ENCODE measurements at regions not wholly inside any gene's neighbourhood (a gene's known extent, or its start where the extent isn't known, plus 50 kb on each side); places are given as distances from the start of the nearest gene placed in this dataset.
"Not testable (repeated sequence)": the region's sequence is repeated elsewhere in the genome, so short reads cannot be mapped to it uniquely, and the experiment has no call there.

DNA sequence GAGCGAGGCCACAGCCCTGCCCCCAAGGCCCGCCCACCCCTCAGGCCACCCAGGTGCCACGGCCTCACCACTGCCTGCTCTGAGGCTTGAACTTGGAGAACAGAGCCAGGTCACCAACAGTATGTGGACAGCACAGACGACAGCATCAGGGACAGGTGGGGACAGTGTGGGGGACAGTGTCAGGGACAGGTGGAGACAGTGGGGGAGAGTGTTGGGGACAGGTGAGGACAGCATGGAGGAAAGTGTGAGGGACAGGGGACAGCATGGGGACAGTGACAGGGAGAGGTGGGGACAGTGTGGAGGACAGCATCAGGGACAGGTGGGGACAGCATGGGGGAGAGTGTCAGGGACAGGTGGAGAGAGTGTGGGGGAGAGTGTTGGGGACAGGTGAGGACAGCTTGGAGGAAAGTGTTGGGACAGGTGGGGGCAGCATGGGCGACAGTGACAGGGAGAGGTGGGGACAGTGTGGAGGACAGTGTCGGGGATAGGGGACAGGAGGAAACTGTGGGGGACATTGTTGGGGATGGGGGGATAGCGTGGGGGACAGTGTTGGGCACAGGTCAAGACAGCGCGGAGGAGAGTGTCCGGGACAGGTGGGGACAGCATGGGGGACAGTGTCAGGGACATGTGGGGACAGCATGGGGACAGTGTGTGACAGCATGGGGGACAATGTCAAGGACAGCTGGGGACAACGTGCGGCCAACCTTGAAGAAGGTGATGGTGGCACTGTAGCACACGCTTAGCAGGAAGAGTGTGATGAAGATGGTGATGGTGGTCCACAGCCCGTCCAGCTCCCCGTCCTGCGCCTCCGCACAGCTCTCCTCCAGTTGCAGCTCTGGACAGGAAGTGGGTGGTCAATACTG lies 114.9 kb downstream of the TMEM121 start:
- no peak for DNase-seq

DNA sequence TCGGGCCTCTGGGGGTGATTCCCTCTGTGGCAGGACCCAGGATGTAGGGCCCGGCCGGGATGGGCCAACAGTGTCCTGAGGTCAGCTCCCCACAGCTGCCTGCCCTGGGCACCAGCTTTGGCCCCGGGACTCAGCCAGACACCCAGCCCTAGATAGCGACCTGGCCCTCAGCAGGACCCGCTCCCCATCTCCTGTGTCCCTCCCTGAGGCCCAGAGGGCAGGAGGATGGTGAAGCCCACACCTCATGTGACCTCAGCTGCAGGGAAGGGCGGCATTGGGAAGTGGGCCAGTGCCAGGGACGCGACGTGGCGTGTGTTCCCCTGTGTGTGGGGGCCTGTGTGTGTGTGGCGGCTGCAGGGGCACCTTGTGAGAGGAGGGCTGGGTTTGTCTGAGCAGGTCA lies 115.6 kb downstream of the TMEM121 start:
- DNase-seq: not testable (repeated sequence)

DNA sequence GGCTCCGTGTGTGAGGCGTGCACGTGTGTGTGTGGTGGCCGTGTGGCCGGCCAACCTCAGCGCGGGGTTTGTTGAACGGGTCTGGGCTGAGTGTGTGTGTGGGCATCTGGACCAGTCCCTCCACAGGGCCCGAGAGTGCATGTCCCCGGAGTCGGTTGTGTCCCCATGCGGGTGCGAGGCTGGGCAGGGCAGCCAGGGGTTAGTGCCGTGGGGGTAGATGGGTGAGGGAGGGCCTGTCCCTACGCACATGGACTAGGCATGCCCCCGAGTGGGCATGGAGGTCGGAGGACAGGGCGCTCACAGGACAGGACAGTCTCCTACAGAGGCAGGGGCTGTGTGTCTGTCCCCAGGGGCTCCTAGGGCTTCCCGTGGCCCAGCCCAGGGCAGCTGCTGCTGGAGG lies 116.1 kb downstream of the TMEM121 start:
- not testable (repeated sequence) for DNase-seq

DNA sequence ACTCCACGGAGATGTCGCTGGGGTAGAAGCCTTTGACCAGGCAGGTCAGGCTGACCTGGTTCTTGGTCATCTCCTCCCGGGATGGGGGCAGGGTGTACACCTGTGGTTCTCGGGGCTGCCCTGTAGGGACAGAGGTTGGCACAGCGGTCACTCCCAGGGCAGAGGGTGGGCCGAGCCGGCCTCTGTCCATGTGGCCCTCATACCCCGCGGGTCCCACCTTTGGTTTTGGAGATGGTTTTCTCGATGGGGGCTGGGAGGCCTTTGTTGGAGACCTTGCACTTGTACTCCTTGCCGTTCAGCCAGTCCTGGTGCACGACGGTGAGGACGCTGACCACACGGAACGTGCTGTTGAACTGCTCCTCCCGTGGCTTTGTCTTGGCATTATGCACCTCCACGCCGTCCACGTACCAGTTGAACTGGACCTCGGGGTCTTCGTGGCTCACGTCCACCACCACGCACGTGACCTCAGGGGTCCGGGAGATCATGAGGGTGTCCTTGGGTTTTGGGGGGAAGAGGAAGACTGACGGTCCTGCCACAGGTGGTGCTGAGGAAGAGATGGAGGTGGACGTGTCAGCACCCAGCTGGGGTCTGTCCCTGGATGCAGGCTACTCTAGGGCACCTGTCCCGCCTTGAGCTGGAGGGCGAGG lies 117.1 kb downstream of the TMEM121 start:
- DNase-seq: not testable (repeated sequence)

DNA sequence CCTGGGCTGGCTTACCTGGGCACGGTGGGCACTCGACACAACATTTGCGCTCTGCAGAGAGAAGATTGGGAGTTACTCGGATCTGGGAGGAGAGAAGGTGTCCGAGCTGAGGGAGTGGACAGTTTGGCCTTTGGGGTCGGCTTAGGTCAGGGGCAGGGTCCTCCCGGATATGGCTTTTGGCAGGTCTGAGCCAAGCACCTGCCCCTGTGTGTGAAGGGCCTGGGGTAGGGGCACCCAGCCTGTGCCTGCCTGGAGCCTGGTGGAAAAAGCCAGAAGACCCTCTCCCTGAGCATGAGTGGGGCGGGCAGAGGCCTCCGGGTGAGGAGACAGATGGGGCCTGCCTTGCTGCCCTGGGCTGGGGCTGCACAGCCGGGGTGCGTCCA lies 117.7 kb downstream of the TMEM121 start:
- not testable (repeated sequence) for DNase-seq

DNA sequence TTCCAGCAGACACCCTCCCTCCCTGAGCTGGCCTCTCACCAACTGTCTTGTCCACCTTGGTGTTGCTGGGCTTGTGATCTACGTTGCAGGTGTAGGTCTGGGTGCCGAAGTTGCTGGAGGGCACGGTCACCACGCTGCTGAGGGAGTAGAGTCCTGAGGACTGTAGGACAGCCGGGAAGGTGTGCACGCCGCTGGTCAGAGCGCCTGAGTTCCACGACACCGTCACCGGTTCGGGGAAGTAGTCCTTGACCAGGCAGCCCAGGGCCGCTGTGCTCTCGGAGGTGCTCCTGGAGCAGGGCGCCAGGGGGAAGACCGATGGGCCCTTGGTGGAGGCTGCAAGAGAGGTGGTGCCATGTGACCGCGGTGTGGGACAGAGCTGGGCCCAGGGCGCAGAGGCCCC lies 118.1 kb downstream of the TMEM121 start:
- DNase-seq: not testable (repeated sequence)

DNA sequence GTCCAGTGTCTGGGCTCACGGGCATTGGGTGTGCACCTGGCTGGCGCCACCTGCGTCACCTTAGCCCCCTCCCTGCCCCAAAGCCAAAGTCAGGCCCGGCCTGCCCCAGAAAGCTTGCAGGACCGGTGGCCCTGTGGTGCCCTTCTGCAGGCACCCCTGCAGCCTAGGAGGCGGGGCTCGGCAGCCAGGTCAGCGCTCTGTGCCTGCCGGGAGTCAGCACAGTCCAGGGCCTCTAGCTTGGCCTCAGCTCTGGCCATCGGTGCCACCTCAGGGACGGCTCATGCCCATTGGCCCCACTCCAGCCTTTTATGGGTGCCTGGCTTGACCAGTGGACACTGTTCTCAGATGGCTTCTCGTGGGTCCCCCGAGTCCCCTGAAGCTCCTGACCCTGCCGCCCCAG lies 118.5 kb downstream of the TMEM121 start:
- DNase-seq: not testable (repeated sequence)

DNA sequence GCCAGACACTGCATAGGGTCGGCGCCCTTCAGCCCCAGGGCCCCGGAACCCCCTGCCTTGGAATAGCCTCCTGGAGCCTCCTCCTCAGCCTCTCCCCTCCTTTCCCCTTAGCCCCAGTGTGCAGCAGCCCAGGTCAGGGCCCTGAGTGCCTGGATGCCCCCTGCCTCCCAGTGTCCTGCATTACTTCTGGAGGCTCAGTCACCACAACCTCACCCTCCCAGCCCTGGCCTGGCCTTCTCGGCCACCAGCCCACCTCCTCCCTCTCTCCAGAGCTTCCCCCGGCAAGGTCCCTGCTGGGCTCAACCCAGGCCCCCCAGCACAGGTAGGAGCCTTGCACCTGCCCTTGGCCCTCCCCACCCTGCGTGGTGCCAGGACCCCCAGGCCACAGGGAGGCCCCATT lies 119.0 kb downstream of the TMEM121 start:
- not testable (repeated sequence) for DNase-seq

DNA sequence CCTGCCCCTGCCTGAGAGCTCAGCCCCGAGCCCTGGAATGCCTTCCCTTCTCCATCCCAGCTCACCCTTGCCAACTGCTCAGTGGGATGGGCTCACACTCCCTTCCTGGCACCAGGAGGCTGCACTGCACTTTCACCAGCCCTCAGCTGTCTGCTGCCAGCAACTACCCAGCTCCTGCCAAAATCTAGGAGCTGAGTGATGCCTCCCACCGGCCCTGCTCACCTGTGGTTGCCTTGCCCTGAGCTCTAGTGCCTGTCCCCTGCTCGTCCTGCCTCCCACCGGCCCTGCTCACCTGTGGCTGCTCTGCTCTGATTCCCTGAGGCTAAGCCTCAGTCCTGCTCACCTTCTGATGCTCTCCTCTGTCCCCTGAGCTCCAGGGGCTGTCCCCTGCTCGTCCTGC lies 119.8 kb downstream of the TMEM121 start:
- no peak for DNase-seq

DNA sequence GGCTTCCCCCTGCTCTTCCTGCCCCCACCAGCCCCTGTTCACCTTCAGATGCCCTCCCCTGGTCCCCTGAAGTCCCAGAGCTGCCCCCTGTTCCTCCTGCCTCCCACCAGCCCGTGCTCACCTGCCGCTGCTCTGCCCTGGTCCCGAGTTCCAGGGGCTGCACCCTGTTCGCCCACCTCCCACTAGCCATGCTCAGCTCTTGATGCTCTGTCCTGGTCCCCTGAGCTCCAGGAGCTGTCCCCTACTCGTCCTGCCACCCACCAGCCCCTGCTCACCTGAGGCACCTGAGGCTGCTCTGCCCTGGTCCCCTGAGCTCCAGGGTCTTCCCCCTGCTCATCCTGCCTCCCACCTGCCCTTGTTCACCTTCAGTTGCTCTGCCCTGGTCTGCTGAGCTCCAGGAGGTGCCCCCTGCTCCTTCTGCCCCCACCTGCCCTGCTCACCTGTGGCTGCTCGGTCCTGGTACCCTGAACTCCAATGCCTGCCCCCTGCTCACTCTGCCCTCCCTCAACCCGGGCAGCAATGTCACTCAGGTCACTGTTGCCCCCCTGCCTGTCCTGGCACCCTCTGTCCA lies 120.4 kb downstream of the TMEM121 start:
- DNase-seq: not testable (repeated sequence)

DNA sequence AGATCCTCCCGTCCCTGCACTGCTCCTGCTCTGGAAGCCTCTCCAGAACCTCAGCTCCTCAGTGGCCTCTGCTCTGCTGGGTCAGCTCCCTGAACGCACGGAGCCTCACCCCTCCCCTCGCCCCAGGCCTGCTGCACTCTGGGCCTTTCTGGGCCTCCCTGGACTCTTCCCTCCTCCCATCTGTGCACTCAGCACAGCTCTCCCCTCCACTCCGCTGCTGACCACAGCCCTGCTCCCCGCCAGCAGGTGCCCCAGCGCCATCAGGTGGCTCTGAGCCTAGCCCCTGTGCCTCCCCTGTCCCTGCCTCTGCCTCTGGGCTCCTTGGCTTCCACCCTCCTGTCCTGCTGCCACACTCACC lies 121.0 kb downstream of the TMEM121 start:
- DNase-seq: not testable (repeated sequence)

DNA sequence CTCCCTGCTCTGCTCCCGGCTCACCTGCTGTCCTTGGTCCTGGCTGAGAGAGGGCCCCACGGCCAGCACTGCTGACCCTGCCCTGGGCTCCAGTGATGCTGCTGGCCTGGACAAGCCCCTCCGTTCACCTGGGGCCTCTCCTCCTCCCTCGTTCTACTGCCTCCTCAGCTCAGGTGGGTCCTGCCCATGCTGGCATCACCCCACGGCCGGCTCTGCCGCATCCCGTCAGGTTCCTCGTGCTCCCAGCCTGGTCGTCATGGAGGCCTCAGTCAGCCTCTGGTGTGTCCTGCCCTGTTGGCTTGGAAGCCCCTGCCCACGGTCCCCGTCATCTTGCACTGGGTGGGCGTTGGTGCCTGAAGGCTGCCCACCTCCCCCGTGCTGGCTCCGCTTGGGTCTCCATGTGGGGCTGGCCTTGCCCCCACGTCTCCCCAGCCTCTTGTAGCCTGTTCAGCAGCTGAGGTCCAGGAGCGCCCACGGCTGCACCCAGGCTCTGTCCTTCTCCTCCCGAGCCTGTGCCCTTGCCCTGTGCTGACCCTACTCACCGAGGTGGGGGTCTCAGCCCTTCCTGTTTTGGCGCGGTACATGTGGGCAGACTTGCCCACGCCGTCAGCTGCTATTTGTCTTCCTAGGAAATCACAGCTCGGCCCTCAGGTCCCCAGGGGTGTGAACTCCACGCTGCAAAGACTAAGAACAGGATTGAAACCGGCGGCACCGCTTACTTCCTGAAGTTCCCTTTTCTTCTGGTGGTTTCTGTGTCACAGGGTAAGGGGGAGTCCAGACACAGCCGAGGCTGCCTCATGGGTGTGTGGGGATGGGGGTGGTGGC lies 121.6 kb downstream of the TMEM121 start:
- DNase-seq: no peak

DNA sequence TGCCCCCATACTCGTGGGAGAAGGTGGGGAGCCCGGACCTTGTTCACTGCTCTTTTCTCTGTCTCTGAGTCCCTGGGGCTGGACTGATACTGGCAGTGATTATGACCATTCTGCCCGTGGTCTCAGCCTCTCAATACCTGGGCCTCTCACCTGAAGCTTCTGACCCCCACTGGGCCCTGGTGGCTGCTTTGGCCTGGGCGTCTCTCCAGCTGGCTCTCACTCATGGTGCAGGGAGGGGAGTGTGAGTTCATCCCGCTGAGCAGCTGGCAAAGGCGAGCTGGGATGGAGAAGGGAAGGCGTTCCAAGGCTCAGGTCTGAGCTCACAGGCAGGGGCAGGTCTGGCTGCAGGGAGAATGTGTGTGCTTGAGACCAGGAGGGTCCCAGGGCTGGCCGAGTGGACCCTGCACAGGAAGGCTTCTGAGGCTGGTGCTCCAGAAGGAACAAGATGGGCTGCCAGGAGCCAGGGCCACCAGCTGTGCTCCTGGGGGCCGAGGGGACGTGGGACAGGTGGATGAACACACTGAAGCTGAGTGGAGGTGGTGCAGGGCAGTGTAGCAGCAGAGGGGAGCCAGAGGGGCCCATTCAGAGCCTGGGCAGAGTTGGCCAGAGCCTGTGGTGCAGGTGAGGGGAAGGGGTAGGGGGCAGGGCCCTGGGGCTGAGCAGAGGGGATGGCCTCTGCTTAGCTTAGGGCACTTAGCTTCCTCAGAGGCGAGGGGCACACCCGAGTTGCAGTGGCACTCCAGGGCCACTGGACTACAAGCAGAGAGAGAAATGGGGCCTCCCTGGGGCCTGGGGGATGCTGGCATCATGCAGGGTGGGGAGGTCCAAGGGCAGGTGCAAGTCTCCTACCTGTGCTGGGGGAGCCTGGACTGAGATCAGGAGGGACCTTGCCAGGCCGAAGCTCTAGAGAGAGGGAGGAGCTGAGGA lies 122.5 kb downstream of the TMEM121 start:
- DNase-seq: not testable (repeated sequence)

DNA sequence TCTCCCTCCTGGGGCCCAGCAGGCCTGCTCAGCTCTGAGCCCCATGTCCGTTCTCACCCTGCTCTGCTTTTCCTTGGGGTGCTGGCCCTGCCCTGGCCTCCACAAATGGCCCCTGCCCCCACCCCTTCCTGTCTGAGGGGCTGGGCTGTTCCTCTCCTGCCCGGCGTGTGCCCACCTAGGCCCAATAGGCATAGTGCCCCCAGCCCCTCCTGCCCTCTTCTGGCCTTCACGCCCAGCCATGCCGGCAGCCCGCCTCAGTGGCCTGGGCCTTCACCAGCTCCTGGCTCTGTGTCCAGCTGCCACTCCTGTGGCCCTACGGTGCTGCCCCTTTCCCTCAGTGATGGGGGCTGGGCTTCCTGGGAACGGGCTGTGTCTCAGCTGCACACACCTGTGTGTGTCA lies 125.9 kb downstream of the TMEM121 start:
- DNase-seq: not testable (repeated sequence)

DNA sequence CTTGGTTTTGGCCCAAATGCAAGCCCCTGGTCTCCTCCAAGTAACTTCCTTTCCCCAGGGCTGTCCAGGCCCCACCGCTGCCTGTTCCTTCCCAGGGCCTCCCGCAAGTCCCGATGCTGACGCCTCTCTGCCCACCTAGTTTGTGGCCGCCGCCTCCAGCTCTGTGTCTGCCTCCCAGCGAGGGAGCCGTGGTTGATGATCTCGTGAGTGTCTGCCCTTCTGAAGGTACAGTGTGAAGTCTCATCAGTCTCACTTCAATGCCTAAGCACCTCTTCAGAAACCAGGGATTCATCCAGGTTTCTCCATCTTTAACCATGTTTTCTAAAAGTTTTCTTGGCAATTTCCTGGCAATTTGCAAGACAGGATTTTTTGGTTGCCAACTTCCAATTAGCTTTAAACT lies 127.5 kb downstream of the TMEM121 start:
- not testable (repeated sequence) for DNase-seq

DNA sequence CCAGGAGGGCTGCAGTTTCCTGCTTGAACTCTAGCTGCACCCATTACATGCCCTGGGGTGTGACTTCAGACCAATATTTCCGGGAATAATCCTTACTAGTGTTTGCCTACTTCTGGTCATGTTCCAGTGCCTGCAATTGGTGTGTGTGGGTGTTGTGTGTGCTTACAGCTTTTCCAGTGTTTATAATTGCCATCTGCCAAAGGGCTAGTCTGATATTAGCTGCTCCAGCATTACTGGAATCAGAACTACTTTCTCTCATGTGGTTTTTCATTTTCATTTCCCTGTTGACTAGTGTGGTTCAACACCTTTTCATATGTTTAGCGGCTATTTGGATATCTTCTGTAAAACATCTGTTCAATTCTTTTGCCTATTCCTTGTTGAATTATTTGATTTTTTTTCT lies 132.9 kb downstream of the TMEM121 start:
- DNase-seq: not testable (repeated sequence)

DNA sequence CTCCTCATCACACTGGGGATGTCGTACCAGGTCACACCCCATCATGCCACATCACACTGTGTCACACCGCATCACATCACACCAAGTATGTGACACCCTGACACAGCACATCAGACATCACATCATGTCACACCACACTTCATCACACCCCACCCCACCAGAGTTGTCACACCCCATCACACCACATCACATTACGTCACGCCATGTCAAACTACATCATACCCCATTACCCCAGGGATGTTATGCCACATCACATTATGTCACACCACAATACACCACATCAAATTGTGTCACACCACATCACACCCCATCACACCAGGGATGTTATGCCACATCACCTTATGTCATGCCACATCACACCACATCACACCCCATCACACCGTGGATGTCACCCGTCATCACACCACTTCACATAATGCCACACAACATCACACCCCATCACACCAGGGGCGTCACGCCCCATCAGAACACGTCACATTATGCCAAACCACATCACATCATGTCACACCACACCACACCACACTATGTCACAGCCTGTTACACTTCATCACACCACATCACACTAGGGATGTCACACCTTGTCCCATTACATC lies 133.6 kb downstream of the TMEM121 start:
- no peak for DNase-seq

DNA sequence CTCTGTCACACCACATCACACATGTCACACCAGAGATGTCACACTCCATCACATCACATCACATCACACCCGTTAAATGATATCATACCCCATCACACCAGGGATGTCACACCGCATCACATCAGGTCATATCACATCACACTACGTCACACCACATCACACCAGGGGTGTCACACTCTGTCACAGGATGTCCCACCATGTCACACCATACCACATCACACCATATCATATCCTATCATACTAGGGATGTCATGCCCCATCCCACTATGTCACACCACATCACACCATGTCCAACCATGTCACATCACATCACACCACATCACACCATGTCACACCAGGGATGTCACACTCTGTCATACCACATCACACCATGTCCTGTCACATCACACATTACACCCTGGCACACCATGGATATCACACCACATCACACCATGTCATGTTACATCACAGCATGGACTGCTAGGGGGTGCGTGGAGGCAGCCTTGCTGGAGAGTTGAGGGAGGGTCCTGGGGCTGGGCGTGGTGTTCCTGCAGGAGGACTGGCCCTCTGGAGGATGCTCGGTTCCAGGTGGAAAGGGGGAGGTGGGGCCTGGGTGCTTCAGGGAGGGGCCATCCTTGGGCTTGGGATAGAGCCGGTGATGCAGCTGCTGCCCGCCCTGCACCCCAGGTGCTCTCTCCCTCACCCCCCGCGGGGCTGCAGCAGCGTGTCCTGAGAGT lies 134.6 kb downstream of the TMEM121 start:
- no peak for DNase-seq

DNA sequence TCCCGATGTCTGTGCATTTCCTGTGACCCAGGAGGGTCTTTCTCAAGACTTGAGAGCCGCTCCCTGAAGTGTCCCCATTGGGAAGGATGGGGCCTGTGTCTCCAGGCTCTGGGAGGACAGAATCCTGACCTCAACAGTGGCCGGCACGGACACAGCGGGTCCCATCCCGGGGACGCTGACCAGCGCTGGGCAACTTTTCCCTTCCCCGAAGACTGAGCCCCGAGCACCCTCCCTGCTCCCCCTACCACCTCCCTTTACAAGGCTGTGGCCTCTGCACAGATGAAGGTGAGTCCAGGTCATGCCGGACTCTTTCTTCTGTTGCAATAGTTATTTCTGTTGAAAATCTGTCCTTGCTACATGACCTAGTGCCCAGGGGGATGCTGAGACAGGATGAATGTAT lies 135.7 kb downstream of the TMEM121 start:
- DNase-seq: not testable (repeated sequence)

DNA sequence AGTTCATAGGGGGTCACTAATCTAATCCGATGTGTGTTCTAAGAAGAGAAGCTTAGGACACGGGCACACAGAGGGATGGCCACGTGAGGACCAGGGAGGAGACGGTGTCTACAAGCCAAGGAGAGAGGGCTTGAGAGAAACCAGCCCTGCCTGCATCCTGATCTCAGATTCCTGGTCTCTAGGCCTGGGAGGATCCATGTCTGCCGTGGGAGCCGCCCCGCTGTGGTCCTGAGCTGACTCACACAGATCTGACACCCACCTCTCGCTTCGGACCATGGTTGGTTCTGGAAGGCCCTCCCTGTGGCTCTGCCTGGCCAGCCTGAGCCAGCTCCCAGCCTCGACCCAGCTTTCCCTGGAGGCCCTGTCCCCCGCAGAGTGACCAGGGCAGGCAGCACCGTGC lies 136.2 kb downstream of the TMEM121 start:
- not testable (repeated sequence) for DNase-seq

DNA sequence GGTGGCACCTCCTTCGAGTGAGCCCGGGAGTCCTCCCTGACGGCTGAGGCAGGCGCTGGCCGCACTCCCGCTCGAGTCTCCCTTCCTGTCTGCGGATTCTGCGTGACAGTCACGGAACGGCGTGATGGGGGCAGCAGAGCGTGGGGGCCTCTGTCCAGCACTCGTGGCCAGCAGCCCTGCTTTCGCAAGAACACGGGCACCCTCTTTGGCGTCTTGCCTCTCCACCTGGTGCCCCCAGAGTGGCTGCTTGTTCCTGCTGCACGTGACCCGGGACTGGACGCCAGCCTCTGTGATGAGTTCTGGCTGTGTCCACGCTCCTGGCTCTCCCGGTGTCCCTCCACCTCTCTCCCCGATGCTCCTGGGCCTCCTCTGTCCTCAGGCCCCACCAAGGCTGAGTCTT lies 136.9 kb downstream of the TMEM121 start:
- DNase-seq: not testable (repeated sequence)

Data from GOT3 (cell line).